ENCODE measurements at regions not wholly inside any gene's neighbourhood (a gene's known extent, or its start where the extent isn't known, plus 50 kb on each side); places are given as distances from the start of the nearest gene placed in this dataset.
A peak's percentile ranks its signal among the peaks of the same experiment; 100 is the strongest.

DNA sequence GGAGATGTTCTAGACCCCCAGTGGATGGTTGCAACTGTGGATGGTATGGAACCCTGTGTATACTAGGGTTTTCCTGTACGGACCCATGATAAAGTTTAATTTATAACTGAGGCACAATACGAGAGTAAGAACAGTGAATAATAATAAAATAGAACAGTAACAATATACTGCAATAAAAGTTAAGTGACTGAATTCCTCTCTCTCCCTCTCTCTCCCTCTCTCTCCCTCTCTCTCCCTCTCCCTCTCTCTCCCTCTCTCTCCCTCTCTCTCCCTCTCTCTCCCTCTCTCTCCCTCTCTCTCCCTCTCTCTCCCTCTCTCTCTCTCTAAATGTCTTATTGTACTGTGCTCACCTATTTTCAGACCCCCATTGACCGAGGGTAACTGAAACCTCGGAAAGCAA, 291.0 kb downstream of the IRF8 start:
- no peak for FAIRE-seq
- no peak for DNase-seq (ENCODE audit: low spot score)

DNA sequence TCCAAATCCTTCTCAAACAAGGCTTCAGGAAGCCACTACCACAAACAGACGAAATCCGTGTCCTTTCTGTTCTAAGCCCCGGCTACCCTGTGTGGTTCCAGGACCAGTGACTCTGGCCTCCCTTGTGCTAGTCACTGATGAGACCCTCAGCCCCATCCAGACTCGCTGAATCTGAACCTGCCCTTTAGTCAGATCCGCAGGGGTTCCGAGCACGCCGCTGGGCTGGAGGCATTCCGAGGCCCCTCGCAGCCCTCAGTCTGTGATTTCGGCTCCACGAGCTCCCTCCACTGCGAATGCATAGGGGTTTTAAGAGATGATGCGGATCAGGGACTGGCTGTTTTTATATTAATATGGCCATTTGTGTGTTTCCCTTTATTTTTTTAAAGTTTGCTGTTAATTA, 292.7 kb downstream of the IRF8 start:
- FAIRE-seq = no peak
- DNase-seq (ENCODE audit: low spot score) = no peak

DNA sequence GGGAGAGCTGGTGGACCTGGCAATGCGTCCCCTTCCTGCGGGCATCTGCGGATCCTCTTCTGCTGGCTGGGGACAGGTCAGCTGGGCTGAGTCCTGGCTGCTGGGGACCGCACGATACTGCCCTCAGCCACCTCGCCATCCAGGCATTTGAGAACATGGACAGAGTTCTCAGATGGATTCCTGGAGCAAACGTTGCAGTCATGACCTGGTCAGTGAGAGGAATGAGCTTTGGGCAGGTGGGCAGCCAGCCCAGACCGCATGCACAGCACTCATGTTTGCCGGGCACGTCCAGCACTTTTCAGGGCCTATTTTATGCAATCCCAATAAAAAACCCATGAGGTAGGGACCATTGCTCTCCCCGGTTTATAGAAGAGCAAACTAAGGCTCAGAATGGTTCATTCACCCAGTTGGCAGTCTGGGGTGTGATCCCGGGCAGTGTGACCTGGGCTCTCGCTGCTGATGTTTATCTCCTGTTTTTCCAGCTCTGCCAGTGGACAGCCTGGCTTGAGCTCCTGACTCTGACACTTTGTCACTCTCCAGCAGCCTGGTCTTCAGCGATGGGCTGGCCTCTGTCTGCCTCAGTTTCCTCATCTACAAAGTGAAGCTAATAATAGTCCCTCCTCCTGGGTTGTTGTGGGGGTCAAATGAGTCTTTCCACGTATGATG, 294.7 kb downstream of the IRF8 start:
- FAIRE-seq (no peak), DNase-seq (ENCODE audit: low spot score) (no peak)

DNA sequence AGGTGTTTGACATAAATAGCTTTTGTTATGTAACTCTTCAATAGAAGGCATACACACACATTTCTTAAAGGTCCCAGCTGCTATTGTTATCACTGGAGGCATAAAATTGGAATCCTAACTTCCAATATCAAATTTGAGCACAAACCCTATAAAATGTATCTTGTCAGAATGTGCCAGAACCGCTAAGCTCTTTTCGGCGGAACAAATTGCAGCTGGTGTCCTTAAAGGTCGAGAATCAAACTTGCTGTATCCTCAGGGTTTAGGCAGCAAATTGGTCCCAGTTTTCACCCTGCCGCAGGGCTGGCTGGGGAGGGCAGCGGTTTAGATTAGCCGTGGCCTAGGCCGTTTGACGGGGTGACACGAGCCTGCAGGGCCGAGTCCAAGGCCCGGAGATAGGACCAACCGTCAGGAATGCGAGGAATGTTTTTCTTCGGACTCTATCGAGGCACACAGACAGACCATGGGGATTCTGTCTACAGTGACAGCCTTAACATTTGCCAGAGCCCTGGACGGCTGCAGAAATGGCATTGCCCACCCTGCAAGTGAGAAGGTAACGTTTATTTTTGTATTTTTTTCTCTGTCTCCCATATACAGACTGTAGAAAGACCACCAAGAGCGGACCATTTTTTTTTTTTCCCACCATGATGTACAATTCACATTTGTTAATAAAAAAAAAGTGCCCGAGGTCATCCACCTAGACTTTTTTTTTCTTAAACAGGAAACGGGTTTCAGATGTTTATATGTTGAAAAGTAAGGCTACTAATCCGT, 297.1 kb downstream of the IRF8 start:
- DNase-seq (ENCODE audit: low spot score) = no peak
- FAIRE-seq = peak; percentile 13

DNA sequence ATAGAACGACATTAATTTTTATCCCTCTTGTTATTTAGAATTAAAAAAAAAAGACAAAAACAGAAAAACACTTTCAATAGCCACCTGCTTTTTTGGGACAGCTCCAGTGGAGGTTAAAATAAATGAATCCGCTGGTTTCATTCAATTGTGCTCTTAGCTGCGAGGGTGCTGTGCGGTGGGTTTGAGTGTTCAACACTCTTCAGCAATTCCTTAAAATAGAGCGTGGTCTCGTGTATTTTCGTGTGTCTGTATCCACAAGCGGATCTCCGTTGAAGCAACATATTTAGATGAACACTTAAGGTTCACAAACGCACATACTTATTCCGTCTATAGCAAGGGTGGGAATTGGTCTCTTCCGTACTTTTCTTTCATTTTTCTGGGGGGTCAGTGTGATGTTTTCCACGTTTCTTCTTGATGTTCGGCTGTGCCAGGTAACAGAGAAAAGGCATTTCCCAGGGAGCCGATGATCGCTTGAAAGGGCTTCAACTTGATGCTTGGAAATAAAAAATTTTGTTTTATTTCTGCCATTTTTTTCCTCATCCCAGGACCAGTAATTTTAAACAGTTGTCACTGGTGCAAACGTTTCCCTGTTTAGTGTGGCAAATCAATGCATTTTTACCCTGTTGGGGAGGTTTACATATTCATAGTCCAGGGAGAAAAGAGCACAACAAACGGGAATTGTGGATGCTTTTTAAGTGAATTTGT, 297.9 kb downstream of the IRF8 start:
- DNase-seq (ENCODE audit: low spot score) (no peak), FAIRE-seq (no peak)

DNA sequence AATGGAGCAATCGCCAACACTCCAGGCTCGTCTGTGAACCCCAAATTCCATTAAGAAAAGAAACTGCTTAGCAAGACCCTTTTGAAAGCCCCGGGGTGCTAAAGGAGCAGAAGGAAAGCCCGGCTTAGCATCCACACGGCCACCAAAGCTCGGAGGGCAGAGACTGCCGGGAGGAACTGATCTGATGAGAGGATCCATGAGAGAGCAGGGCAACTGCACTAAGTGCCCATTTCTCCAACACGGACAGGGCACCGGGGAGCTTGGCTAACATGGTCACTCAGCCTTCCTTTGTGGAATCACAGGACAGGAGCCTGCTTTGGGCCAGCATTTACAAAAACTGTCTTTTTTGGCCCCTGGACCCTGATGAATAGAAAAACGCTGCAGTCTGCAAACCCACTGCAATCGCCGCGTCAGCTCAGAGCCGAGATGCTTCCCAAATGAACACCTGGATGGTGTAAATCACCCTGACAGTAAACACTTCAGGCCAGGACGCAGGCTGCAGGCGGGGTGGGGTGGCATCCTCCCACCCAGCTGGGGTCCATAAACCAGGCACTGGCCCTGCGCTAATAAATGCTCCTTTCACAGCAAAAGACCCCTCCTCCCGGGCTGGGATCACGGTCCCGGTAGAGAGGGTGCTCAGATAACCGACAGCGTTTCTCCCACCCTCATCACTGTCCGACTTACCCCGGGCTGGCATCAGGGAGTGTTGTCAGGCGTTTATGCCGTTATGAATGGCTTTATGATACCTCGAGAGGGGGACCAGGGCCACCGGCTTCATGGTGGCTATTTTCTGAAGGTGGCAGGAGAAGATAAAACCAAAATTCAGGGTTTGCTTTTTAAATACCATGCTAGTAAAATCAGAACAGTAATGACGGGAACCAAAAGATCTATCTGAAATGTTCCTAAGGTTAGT, 299.5 kb downstream of the IRF8 start:
- peak; percentile 40 for DNase-seq (ENCODE audit: low spot score)
- peak; percentile 20 for FAIRE-seq

DNA sequence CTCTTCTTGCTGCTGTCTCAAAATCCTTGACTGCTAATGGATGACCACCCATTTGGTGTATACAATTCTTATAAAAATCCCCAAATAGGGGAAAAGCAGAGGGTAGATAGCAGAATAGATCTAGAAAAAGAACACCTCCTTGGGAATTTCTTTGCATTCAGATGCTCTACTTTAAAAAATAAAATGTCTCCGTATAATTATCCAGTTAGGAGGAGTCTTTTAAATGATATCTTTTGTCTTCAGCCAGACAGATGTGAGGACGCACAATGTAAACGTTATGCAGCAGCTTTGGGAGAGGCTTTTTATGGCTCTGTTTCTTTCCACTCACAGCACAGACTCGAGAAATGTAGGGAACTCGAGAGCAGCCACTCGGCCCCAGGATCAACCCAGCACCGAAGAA, 300.2 kb downstream of the IRF8 start:
- FAIRE-seq (no peak), DNase-seq (ENCODE audit: low spot score) (no peak)

DNA sequence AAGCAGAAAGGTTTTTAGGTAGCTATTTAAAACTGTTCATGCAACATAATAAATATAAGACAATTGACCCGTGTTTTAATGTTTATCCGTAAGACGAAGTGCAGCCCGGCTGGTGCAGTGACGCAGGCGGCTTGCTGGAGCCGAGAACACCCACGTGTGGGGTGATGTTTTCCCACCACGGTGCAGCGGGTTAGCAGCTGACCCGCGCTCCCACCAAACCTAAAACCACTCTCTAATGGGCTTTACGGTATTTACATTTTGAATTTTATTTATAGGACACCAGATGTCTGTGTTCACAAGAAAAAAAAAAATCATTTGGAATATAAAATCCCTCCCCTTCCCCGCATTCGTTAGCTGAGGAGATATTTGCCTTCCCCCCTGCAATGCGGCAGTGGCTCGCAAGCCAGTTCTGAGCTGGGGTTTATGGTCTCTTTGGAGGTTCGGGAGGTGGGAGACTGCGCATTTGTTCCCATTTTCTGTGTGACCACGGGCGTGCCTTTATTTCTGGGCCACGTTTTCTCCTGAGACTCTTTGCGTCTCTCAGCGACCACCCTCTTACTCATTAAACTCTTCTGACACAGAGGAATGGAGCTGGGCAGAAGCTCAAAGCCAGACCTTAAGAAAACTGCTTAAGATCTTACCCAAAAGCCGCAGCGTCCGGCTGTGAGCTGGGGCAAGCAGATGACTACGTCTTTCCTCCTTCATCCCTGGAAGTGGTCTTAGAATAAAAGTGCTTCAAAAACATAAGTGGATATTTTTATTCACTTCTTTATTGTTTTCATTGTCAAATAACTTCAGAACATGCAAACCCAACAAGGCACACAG, 301.1 kb downstream of the IRF8 start:
- DNase-seq (ENCODE audit: low spot score) (no peak), FAIRE-seq (no peak)

DNA sequence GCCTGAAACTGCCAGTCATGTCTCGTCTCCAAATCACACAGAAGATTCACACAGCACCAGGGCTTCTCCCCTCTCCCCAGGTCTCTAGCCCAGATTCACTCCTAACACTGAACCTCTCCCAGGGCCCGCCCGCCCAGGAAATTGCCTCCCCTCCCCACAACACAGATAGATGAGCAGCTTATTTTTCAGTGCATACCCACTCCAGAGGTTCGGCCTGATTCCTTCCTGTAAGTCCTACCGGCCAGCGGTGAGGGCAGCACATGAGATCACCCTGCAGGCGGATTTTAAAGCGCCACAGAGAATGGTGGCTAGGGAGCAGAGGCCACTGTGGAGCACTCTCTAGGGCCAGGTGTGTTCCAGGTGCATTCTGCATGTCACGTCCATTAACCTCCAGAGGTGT, 301.8 kb downstream of the IRF8 start:
- FAIRE-seq = no peak
- no peak for DNase-seq (ENCODE audit: low spot score)

DNA sequence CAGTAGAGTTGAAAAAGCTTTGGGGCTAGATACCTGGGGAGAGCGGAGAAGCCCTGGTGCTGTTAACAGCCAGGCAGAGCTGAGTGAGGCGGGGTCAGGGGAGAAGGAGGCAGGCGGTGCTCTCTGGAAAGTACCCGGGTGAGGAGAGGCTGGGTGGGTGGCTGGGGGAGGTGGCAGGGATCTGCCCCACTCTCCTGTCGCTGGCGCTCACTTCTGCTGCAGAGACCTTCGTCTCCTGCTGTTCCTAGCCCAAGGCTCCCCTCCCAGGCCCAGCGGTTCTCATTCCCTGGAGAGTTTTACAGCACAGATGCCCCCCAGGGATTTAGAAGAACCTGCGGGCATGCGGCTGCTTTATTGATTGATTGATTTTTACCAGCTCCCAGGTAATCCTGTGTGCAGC, 302.8 kb downstream of the IRF8 start:
- no peak for DNase-seq (ENCODE audit: low spot score)
- no peak for FAIRE-seq

DNA sequence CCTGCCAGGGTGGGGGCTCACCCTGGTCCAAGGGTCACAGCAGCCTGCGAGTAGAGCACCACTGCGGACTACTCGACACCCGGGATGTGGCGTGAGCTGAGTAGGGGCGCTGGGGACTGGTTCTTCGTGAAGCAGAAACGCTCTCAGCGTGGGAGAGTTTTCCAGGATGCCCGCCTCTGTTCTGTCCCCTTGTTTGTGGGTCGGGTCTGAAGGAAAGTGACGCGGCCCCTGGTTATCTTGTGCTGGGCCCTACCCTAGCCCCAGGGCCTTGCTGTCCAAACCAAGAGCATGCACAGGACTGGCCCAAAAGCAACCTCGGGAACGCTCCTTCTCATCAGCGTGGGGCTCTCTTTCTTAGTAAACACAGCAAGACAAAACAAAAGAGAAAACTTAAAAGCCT, 303.3 kb downstream of the IRF8 start:
- FAIRE-seq = no peak
- DNase-seq (ENCODE audit: low spot score) = no peak

DNA sequence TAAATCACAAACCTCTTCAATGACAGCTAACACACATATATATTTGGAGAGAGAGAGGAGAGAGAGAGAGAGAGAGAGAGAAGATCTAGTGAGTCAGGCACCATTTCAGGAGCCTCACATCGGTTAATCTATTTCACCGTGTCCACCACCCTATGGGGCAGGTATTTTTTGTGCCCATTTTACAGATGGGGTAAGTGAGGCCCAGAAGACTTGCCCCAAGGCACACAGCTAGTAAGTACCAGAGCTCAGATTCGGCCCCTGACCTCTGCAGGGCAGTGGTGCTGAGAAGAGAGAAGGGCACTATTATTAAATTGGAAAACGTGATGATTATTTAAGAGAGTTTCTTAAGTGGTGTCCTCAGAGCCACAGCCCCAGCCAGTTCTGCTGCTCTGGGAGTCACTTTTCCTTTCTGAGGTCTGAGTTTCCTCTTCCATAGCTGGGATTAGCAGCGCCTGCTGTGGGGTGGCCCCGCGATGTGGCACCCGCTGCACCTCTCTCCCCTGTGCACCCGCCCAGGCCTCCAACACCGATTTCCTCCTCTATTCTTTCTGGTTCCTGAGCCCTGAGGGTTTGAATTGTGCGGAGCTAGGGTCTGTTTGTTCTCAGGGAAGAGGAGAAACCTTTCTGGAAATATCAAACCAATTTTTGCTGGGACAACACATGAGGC, 303.9 kb downstream of the IRF8 start:
- DNase-seq (ENCODE audit: low spot score) = no peak
- no peak for FAIRE-seq

DNA sequence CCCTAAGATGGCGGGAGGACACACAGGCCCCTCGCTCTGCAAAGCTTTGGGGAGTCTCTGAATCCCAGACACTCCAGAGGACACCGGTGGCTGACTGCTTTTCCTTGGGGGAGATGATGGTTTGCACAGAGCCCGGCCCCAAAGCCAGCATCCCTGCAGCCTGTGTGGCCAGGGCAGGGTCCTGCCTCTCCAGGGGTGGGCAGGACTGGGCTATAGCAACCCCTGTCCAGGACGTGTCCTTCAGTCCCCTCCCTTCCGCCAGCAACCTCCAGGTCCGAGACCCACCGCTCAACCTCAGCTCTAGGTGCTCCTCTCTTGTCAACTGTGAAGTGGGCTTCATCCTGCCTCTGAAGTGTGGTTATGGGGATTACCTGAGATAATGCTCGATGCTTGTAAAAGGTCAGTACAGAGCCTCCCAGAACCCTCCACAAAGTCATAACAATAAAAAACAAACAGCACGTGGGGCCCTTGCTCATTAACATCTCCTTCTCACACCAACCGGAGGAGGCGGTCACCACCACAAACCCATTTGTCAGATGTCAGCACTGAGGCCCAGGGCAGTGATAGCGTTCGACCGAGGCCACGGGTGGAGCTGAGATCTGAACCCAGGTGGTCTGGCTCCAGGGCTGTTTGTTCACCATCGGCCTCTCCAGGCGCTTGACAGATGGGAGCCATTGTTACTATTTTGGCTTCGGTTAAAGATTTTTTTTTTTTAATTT, 304.8 kb downstream of the IRF8 start:
- DNase-seq (ENCODE audit: low spot score) = no peak
- FAIRE-seq = no peak

DNA sequence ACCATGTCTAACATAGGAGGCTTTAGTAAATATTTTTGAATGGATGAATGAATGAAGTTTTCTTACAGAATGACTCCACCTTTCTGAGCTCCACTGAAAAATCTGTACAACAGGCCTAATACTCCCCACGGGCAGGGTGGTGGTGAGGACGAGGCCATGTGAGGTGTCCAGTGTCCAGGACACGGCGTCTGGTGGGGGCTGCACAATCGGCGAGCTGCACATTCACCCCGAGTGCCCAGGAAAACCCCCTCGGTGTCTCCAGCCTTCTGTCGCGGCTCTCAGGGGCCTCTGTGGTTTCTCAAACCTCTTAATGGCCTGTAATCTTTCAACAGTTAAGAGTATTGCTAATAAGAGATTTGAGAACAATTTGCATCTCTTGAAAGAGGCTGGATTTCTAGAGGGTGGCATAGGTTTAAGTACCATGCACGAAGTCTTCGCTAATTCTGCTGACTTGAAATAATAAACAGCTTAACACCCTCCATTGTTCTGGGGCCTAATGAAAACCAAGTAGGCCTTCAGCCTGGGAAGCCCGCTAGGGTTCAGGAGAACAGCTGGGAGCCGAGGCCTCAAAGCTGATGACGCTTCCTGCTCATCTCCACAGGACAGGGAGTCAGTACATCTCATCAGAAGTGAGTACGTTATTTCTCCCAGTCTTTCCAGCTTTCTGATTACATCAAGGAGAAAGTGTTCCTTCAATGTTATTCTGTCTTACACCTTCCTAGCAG, 304.6 kb upstream of the FOXF1 start:
- no peak for FAIRE-seq
- no peak for DNase-seq (ENCODE audit: low spot score)

DNA sequence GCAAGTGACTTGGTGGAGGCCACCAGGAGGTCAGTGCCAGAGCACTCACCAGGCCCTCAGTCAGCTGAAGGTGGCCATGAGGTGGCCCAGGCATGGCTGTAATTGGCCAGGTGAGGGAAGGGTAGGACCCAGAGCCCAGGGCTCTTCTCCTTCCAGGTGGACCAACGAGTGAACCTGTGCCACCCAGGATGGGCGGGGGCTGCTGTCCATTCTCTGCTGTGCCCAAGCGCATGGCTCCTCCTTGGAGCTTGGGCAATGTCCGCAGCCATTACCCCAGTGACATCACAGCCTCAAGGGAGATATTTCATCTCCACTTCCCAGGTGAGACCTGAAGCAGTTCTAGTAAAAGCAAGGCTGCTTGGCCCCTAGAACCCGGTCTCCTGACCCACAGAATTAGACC, 303.0 kb upstream of the FOXF1 start:
- DNase-seq (ENCODE audit: low spot score) = no peak
- no peak for FAIRE-seq

DNA sequence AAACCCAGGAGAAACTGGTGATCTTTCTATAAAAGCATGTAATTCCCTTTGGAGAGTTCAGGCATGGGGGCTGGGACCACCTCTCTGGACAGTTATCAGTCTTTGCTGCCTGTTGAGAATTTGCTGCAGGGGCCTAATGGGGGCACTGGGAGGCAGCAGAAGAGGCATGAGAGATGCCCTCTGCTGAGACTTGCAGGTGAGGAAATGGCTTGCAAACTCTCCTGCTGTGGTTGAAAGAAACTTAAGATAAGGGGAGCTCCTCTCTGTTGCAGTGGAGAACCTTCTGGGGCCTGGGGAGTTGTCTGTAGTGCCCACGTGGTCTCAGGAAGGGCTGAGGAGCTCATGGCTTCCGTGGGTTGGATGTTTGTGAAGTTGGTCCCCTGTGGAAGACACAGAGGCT, 301.1 kb upstream of the FOXF1 start:
- FAIRE-seq = no peak

DNA sequence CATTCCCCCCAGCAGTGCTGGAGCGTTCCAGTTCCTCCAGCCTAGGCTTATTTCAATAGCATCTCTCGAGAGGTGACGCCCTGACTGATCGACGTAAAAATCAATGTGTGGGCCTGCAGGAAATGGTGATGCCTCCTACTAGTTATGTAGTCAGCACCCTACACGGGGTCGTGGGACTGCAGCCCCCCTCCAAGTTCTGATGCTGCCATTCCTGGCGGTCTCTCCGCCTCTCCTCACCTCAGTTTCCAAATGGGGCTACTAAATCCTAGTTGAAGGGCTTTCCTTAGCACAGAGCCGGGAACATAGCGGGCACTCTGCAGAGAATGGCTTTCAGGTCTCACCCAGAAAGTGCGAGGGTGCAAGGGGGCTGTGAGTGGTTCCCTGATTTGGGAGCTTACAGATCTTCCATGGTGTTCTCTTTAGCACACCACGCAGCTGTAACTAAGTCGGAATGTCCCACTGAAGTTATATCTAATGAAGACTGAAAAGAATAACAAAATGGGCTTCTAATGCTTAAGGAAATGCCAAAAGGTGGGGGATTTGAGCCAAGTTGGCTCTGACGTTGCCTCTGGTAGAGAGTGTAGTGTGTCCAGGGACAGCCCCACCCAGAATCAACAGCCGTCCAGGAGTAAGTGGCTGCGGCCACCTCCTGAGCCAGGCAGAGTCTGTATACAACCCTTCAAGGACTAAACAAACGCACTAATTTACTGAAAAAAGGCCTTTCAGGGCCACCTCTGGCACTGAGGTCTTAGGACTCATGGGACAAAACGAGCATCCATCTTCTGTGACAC, 299.7 kb upstream of the FOXF1 start:
- FAIRE-seq = no peak
- no peak for DNase-seq (ENCODE audit: low spot score)

More for the DNA sequence above, 301.1 kb upstream of the FOXF1 start:
- DNase-seq (ENCODE audit: low spot score) = no peak

DNA sequence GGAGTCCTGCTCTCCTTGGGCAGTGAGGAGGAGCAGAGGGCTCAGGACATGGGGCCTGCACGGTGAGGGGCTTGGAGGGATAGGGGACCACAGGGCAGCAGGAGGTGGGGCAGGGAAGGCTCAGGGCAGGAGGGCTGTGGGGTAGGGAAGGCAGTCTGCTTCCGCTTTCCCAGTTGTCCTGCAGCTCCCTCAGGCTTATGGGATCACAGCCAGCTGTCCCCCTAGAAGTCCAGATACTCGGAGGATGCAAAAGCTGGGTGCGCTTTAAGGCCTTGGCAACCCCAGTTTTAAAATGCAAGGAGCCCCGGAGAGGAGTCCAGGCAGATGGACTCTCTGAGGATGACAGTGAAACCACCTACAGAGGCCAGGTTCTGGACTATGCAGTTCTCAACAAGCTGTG, 299.1 kb upstream of the FOXF1 start:
- FAIRE-seq (no peak), DNase-seq (ENCODE audit: low spot score) (no peak)
